Sigmoid colon (tissue), 3 donors: ENCODE measurements at regions not wholly inside any gene's neighbourhood (a gene's known extent, or its start where the extent isn't known, plus 50 kb on each side); places are given as distances from the start of the nearest gene placed in this dataset.

Experiments
- CTCF ChIP-seq, 4 experiments: fragments of 450-650 bp in 3 of 4; fragments of 200-600 bp in 1 of 4; IDR thresholded peaks; one replicate each; pipeline ENCODE4 v1.5.1; 2016 to 2019; ENCODE audit warnings: antibody characterized with exemption in 4 of 4, mild to moderate bottlenecking in 3 of 4, moderate library complexity in 2 of 4
- POLR2A ChIP-seq, 2 donors: fragments of 450-650 bp; IDR thresholded peaks; one replicate each; pipeline ENCODE4 v1.6.1; 2016; ENCODE audit warnings: antibody characterized with exemption in 2 of 2, mild to moderate bottlenecking in 2 of 2, moderate library complexity in 2 of 2

- TF ChIP-seq CTCF (IDR thresholded peaks at IDR 0.05): no peak
- TF ChIP-seq POLR2A (IDR thresholded peaks at IDR 0.05): no peak
Observed at GRCh38 chr3:79887213-79887612, 119.4 kb upstream of the ROBO1 start.
